Chondrocyte (in vitro differentiated cells): ENCODE measurements at regions not wholly inside any gene's neighbourhood (a gene's known extent, or its start where the extent isn't known, plus 50 kb on each side); places are given as distances from the start of the nearest gene placed in this dataset.
A peak's percentile ranks its signal among the peaks of the same experiment; 100 is the strongest.

Source experiments
- DNase-seq: peaks from one replicate; pipeline ENCODE4 v3.0.0; 2021; ENCODE audit warnings: mixed read lengths, low spot score
- H3K27ac Mint-ChIP-seq: one replicate; pipeline ENCODE4 v1.8.0; 2021; ENCODE audit warnings: mild to moderate bottlenecking, moderate library complexity, mixed read lengths; ENCODE audit not compliant: unreplicated experiment
- H3K27me3 Mint-ChIP-seq: 2 replicates; pipeline ENCODE4 v1.8.0; 2021; ENCODE audit warnings: low read depth, mixed read lengths
- H3K36me3 Mint-ChIP-seq: 2 replicates; pipeline ENCODE4 v1.8.0; 2021; ENCODE audit warnings: low read depth, mixed read lengths
- H3K4me1 Mint-ChIP-seq: 2 replicates; pipeline ENCODE4 v1.8.0; 2021; ENCODE audit warnings: low read depth, mild to moderate bottlenecking, mixed read lengths
- H3K4me3 Mint-ChIP-seq: one replicate; pipeline ENCODE4 v1.8.0; 2021; ENCODE audit warnings: mild to moderate bottlenecking, moderate library complexity, mixed read lengths; ENCODE audit not compliant: unreplicated experiment
- H3K9me3 Mint-ChIP-seq: 2 replicates; pipeline ENCODE4 v1.8.0; 2021; ENCODE audit warnings: low read depth, mixed read lengths
- CTCF ChIP-seq: fragments of 200-600 bp; sonication (generic); IDR thresholded peaks from 2 replicates; pipeline ENCODE4 v1.5.0; 2021; ENCODE audit warnings: antibody characterized with exemption, mild to moderate bottlenecking, moderate library complexity

- no peak for DNase-seq
- Mint-ChIP-seq H3K4me3 (no peak overlapping the region), H3K27me3 (no peaks in the 10 kb centered on the region), H3K9me3 (no peaks in the 10 kb centered on the region), H3K27ac (no peak overlapping the region), H3K36me3 (no peaks in the 10 kb centered on the region), H3K4me1 (no peaks in the 10 kb centered on the region)
- TF ChIP-seq CTCF, result no peak
Measured at GRCh38 chr21:21605521-21605920, 607.3 kb downstream of the NCAM2 start.

GRCh38 chr21:21606041-21606440 is 607.8 kb downstream of the NCAM2 start:
- Mint-ChIP-seq H3K36me3 (no peaks in the 10 kb centered on the region), H3K4me3 (no peak overlapping the region), H3K4me1 (no peaks in the 10 kb centered on the region), H3K9me3 (no peaks in the 10 kb centered on the region), H3K27ac (no peak overlapping the region), H3K27me3 (no peaks in the 10 kb centered on the region)
- TF ChIP-seq CTCF, result no peak
- no peak for DNase-seq

GRCh38 chr21:21612466-21612865 is 614.3 kb downstream of the NCAM2 start:
- no peak for TF ChIP-seq CTCF
- H3K4me3 Mint-ChIP-seq, result peak overlapping the region; percentile 34
- H3K27me3 Mint-ChIP-seq, result no peaks in the 10 kb centered on the region
- no peak for DNase-seq
- peaks cover 19% of the 10 kb centered on the region for H3K4me1 Mint-ChIP-seq
- H3K36me3 Mint-ChIP-seq, result no peaks in the 10 kb centered on the region
- H3K9me3 Mint-ChIP-seq, result peaks cover 3% of the 10 kb centered on the region
- H3K27ac Mint-ChIP-seq, result peak overlapping the region; percentile 77

GRCh38 chr21:21614966-21615365 is 616.8 kb downstream of the NCAM2 start:
- DNase-seq, result no peak
- H3K27me3 Mint-ChIP-seq, result no peaks in the 10 kb centered on the region
- no peak overlapping the region for H3K27ac Mint-ChIP-seq
- no peak overlapping the region for H3K4me3 Mint-ChIP-seq
- peaks cover 3% of the 10 kb centered on the region for H3K9me3 Mint-ChIP-seq
- peaks cover 19% of the 10 kb centered on the region for H3K4me1 Mint-ChIP-seq
- no peaks in the 10 kb centered on the region for H3K36me3 Mint-ChIP-seq
- TF ChIP-seq CTCF, result no peak

- no peak for TF ChIP-seq CTCF
- no peak for DNase-seq
- Mint-ChIP-seq H3K4me3 (no peak overlapping the region), H3K4me1 (no peaks in the 10 kb centered on the region), H3K9me3 (no peaks in the 10 kb centered on the region), H3K27me3 (no peaks in the 10 kb centered on the region), H3K36me3 (no peaks in the 10 kb centered on the region), H3K27ac (no peak overlapping the region)
Measured at GRCh38 chr21:21622460-21623234, 624.4 kb downstream of the NCAM2 start.
